ENCODE measurements at regions not wholly inside any gene's neighbourhood (a gene's known extent, or its start where the extent isn't known, plus 50 kb on each side); places are given as distances from the start of the nearest gene placed in this dataset.

- intact Hi-C loops (cut with micrococcal nuclease) = no loop called here
- H3K27ac Mint-ChIP-seq (ENCODE audit: low read depth, unreplicated experiment) = no peak overlapping the region
- H3K27me3 Mint-ChIP-seq (ENCODE audit: insufficient read depth, unreplicated experiment) = no peaks in the 10 kb centered on the region
- CTCF ChIA-PET = no interaction called here
- TF ChIP-seq, protein P1, sequence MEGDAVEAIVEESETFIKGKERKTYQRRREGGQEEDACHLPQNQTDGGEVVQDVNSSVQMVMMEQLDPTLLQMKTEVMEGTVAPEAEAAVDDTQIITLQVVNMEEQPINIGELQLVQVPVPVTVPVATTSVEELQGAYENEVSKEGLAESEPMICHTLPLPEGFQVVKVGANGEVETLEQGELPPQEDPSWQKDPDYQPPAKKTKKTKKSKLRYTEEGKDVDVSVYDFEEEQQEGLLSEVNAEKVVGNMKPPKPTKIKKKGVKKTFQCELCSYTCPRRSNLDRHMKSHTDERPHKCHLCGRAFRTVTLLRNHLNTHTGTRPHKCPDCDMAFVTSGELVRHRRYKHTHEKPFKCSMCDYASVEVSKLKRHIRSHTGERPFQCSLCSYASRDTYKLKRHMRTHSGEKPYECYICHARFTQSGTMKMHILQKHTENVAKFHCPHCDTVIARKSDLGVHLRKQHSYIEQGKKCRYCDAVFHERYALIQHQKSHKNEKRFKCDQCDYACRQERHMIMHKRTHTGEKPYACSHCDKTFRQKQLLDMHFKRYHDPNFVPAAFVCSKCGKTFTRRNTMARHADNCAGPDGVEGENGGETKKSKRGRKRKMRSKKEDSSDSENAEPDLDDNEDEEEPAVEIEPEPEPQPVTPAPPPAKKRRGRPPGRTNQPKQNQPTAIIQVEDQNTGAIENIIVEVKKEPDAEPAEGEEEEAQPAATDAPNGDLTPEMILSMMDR (IDR thresholded peaks at IDR 0.05; ENCODE audit: unreplicated experiment) = no peak
- no peaks in the 10 kb centered on the region for H3K36me3 Mint-ChIP-seq (ENCODE audit: insufficient read depth, unreplicated experiment)
- no peaks in the 10 kb centered on the region for H3K9me3 Mint-ChIP-seq (ENCODE audit: unreplicated experiment)
- no peaks in the 10 kb centered on the region for H3K4me1 Mint-ChIP-seq (ENCODE audit: insufficient read depth, unreplicated experiment)
- BruUV-seq (replicated peaks) = no TSS peak
- H3K4me3 Mint-ChIP-seq (ENCODE audit: unreplicated experiment) = no peak overlapping the region
- POLR2A ChIA-PET = no interaction called here
- DNase-seq (ENCODE audit: unreplicated experiment) = no peak
These were observed 279.9 kb downstream of the ASMT start for GRCh38 chrX:1894740-1895139.

DNA sequence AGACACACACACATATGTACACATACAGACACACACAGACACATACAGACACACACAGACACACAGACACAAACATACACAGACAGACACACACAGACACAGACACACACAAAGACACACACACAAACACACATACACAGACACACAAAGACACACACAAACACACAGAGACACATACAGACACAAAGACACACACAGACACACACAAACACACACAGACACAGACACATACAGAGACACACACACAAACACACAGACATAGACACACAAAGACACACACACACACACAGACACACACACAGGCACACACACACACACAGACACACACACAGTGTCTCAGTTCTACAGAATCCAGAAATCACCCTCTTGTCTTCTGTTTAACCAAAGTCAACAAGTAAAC, 280.7 kb downstream of the ASMT start:
- ChIA-PET POLR2A (no interaction called here), CTCF (no interaction called here)
- no peak for DNase-seq (ENCODE audit: unreplicated experiment)
- BruUV-seq (replicated peaks) = no TSS peak
- Mint-ChIP-seq H3K27me3 (ENCODE audit: insufficient read depth, unreplicated experiment) (no peaks in the 10 kb centered on the region), H3K27ac (ENCODE audit: low read depth, unreplicated experiment) (no peak overlapping the region), H3K9me3 (ENCODE audit: unreplicated experiment) (no peaks in the 10 kb centered on the region), H3K36me3 (ENCODE audit: insufficient read depth, unreplicated experiment) (no peaks in the 10 kb centered on the region), H3K4me1 (ENCODE audit: insufficient read depth, unreplicated experiment) (no peaks in the 10 kb centered on the region), H3K4me3 (ENCODE audit: unreplicated experiment) (no peak overlapping the region)
- TF ChIP-seq, protein P1 (IDR thresholded peaks at IDR 0.05; ENCODE audit: unreplicated experiment) = no peak
- intact Hi-C loops (cut with micrococcal nuclease) = no loop called here

GRCh38 chrX:1899841-1900240, 285.0 kb downstream of the ASMT start:
- no peaks in the 10 kb centered on the region for H3K9me3 Mint-ChIP-seq (ENCODE audit: unreplicated experiment)
- no peak for DNase-seq (ENCODE audit: unreplicated experiment)
- no peak overlapping the region for H3K4me3 Mint-ChIP-seq (ENCODE audit: unreplicated experiment)
- no peaks in the 10 kb centered on the region for H3K36me3 Mint-ChIP-seq (ENCODE audit: insufficient read depth, unreplicated experiment)
- ChIA-PET CTCF (no interaction called here), POLR2A (no interaction called here)
- no peaks in the 10 kb centered on the region for H3K4me1 Mint-ChIP-seq (ENCODE audit: insufficient read depth, unreplicated experiment)
- intact Hi-C loops (cut with micrococcal nuclease) = no loop called here
- TF ChIP-seq, protein P1 (IDR thresholded peaks at IDR 0.05; ENCODE audit: unreplicated experiment) = no peak
- H3K27me3 Mint-ChIP-seq (ENCODE audit: insufficient read depth, unreplicated experiment) = no peaks in the 10 kb centered on the region
- no TSS peak for BruUV-seq (replicated peaks)
- H3K27ac Mint-ChIP-seq (ENCODE audit: low read depth, unreplicated experiment) = no peak overlapping the region

GRCh38 chrX:1902901-1903235, 288.0 kb downstream of the ASMT start:
- CTCF ChIA-PET = no interaction called here
- TF ChIP-seq, protein P1 (IDR thresholded peaks at IDR 0.05; ENCODE audit: unreplicated experiment) = no peak
- Mint-ChIP-seq H3K27ac (ENCODE audit: low read depth, unreplicated experiment) (no peak overlapping the region), H3K36me3 (ENCODE audit: insufficient read depth, unreplicated experiment) (no peaks in the 10 kb centered on the region), H3K9me3 (ENCODE audit: unreplicated experiment) (no peaks in the 10 kb centered on the region), H3K4me3 (ENCODE audit: unreplicated experiment) (no peak overlapping the region), H3K4me1 (ENCODE audit: insufficient read depth, unreplicated experiment) (no peaks in the 10 kb centered on the region), H3K27me3 (ENCODE audit: insufficient read depth, unreplicated experiment) (no peaks in the 10 kb centered on the region)
- BruUV-seq (replicated peaks) = no TSS peak
- POLR2A ChIA-PET = no interaction called here
- no peak for DNase-seq (ENCODE audit: unreplicated experiment)
- intact Hi-C loops (cut with micrococcal nuclease) = no loop called here

Measured in MCF 10A (cell line).